GM19455 (cell line): ENCODE measurements at regions not wholly inside any gene's neighbourhood (a gene's known extent, or its start where the extent isn't known, plus 50 kb on each side); places are given as distances from the start of the nearest gene placed in this dataset.
"Not testable (repeated sequence)": the region's sequence is repeated elsewhere in the genome, so short reads cannot be mapped to it uniquely, and the experiment has no call there.

ENCODE experiments used
- ATAC-seq: cut with Tn5 transposase; IDR thresholded peaks from one replicate; pipeline ENCODE4 v1.9.1; 2021; ENCODE audit not compliant: unreplicated experiment

GRCh38 chr2:7145707-7146106 is 228.5 kb downstream of the RNF144A start:
- no peak for ATAC-seq

DNA sequence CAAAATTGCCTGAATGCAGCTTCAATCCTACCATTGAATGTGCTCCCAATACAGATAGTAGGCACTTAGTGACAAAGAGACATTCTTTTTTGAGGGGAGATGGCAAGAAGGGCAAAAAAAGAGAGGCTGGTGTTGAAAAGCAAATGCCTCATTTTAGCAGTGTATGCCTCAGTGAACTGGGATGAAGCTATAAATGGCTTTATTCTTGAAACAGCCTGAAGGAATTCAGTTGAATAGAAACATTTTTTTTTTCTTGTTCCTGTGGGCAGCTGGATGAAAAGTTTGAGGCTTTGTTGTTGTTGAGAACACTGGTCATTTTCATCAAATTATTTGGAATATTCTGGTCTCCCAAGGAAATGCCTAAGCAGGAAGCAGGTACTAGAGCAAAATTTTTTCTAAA is 228.9 kb downstream of the RNF144A start:
- no peak for ATAC-seq

- ATAC-seq = no peak
Observed at GRCh38 chr2:7154656-7155055, 237.4 kb downstream of the RNF144A start.

DNA sequence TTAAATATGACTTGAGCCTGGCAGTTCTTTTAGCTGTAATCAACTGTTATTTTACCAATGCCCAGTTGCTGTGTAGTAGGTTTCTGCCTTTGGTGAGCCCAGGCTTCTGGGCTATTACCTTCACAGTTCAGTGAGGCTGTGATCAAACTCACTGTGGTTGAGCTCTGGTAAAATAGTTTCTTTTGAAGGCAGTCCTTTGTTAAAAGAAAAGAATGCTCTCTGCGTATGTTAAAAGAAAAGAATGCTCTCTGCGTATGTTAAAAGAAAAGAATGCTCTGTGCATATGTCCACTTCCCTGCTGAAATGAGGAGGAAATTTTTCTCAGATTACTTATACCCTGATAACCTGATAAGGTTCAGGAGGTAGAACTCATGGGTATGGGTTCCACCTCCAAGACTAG is 244.3 kb downstream of the RNF144A start:
- no peak for ATAC-seq

DNA sequence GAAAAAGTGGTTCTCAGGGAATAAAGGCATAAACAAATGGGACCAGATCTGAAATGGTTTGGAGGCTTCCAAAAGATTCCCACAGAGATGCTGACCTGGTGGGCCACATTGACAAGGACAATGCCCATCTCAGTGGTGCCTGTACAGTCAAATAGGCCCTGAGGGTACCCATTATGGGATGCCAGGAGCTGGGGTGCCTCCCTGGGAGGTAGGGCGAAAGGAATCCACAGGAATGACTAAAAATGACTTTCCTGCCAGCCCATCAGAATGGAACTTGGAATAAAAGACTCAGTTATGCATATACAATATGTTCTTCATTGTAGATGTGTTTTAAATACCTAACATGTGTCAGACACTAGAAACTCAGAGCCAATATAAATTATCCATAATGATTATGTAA is 248.5 kb downstream of the RNF144A start:
- ATAC-seq = no peak

DNA sequence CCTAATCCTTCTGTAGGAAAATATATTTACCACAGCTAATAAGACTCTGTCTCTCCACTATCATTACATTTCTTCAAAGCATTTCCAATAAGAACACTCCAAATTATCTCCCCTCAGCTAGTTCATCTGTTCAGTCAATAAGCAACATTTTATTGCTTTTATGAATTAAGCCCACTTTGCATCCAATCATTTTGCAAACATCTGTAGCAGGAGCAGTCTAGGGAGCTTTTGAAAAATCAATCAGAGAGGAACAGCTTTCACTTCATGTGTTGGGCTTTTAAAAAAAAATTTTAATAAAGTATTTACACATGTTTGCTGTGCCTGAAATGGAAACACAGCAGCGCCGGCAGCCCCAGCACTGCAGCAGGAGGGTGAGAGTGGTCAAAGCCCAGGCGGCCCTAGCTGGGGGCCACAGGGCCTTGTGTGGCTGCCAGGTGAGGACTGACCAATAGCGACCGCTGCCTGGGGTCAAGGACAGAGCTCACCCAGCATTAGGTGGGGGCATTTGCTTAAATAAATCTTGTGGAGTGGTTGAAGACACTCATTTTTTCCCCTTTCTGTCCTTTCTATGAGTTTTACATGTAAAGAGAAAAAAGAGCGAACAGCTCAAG is 250.7 kb downstream of the RNF144A start:
- ATAC-seq = no peak

DNA sequence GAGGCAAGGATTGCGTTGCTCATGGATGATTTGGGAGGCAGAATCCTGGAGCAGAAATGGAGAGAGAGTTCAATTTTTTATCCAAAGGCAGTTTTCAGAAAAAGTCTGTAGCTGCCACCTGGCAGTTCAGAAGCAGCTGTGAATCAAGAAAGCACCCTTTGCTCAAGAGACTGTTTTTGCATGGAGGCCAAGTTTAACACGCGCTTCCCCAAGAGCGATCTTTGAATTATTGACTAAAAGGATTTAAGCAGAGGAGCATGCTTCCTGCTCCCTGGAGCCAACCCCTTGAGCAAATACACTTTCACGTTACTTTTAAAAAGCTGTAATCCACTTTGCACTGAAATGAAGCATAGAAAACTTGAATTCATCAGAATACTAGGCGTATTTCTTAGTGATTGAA is 252.4 kb downstream of the RNF144A start:
- ATAC-seq = no peak

- ATAC-seq = not testable (repeated sequence)
Observed at GRCh38 chr2:7178996-7179395, 261.8 kb downstream of the RNF144A start.

DNA sequence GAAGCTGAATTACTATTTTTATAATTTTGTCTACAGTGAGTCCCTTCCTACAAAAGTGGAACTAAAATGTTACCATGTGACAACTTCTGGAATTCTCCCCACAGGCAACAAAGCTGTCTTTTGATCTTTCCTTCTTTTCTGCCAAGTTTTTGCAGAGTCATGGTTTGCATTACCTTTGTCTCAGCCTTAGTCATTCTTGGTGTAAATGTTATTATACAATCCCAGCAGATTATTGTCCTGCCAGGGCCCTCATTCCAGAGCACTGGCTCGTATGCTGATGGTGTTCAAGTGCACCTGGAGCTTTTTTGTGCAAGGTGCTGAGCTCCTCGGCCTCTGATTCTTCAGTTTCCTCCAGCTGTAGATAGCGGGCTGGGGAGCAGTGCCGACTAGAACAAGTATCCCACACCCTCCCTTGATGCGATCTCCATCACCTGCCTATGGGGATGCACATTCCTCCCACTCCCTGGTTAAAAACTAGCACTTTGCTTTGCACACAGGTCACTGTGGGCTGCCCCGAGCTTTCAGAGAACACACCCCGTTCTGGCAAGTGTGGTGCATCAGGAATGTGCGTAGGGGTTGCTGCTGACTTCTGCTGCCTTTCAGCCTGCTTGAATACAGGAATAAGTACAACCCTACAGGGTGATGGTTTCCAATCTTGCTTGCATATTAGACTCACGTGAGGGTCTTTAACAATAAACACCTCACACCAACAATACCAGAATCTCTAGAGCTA is 263.6 kb downstream of the RNF144A start:
- no peak for ATAC-seq

DNA sequence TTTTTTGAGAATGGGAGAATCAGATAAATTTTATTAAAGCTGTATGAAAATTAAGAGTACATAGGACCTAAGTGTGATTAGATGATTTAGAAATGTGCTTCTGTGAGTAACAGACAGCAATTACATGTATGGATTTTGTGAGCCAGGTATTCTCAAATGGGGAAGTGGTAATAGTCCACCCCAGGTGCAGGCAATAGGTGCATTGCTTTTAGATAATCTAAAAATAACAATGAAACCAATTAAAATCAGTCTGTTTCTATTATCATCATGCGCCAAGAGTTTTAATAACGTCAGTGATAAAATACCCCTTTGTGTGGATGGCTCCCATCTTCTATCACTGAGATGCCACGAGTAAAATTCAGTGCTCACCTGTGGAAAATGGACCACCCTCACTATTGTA is 265.3 kb downstream of the RNF144A start:
- no peak for ATAC-seq

- ATAC-seq = no peak
Observed at GRCh38 chr2:7189106-7189505, 271.9 kb downstream of the RNF144A start.

- no peak for ATAC-seq
Observed at GRCh38 chr2:7190587-7191324, 273.5 kb downstream of the RNF144A start.

GRCh38 chr2:7191932-7192331 is 274.7 kb downstream of the RNF144A start:
- ATAC-seq = no peak

- ATAC-seq = no peak
Observed at GRCh38 chr2:7193457-7193856, 276.2 kb downstream of the RNF144A start.

DNA sequence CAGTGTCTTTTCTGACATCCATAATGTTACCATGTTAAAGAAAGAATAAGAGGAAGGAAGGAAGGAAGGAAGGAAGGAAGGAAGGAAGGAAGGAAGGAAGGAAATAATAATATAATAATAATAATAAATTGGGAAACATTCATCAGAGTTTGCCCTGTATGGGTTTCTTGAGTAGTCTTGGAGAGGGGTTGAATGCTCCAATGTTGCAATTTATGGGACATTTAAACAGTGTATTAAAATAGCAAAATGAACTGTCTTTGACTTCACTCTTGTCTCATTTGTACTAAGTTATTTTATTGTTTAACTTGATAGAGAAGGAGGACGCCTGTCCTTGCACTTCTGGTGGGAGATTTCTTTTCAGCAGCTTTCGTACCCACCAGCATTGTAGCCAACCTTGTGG is 277.7 kb downstream of the RNF144A start:
- no peak for ATAC-seq

DNA sequence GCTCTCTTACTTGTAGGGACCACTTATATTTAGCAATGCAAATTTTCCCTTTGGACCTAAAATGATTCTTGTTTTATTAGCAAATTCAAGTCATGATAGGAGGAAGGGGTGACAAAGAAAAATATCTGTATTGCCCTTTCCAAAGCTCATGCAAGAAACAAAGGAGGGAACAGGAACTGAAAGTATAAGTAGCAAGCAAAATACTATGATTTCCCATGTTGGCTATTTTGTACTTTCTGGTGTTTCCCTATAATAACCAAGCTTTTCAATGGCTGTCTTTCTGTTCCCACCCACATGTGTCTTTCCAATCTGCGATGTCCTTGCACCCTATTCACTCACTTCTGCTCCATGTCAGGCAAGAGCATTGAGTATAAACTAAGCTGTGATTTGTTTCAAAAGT is 279.7 kb downstream of the RNF144A start:
- no peak for ATAC-seq

GRCh38 chr2:7201851-7202250 is 284.6 kb downstream of the RNF144A start:
- ATAC-seq = no peak

GRCh38 chr2:7203056-7203467 is 285.9 kb downstream of the RNF144A start:
- no peak for ATAC-seq

DNA sequence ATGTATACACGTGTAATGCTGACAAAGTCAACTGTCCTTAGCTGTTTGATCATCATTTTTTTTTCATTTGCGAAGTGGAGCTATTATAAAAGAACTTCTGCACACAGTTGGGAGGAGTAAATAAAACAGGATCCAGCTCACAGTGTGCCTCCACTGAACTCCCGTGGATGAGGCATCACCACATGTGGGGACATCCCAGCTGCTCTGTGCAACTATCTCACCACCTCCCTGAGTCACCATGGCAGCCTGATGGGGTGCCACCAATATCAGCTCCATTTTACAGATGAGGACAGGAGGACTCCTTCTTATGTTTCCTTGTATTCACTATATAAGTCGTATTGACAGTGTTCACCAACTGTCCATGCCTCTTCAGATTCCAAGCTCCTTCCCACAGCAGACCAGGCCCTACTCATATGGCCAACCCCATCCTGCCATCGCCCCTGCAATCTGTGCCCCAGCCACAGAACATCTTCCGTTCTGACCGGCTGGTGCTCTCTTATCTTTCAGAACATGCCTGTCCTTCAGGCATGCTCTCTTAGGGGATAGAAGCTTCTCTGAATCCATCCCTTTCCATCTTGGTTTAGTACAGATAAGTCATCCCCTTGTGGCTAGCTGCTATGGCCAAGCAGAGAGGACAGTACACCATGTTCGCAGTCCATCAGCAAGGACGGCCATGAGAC is 288.1 kb downstream of the RNF144A start:
- no peak for ATAC-seq

DNA sequence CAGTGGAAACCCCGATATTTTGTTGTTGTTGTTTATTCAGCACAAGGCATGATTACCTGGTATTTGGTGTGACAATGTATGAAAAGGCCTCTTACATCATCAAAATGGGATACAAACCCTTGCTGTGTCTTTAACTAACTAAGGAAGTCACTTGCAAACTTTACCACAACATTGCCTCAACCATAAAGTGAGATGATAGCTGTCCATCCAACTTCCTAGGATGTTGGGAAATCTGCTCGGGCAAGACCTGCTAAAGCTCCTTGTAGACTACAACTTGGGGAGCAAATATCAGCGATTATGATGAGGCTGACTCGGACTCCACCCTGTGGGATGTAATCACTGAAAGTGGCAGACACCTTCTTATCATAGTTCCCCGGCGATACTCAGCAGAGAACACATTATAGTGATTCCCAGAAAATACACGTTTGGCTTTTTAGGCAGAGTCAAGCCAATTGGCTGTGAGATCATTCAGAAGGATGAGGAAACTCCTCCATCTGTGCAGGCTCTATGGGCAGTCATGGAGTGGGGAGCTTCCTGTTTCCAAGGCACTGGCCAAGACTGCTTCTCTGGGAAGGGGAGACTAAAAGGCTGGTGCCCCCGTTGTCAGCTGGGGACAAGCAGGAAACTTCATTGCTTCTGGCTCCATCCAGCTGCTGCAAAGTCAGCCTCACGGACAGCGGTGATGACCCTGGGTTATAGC is 289.0 kb downstream of the RNF144A start:
- ATAC-seq = no peak

DNA sequence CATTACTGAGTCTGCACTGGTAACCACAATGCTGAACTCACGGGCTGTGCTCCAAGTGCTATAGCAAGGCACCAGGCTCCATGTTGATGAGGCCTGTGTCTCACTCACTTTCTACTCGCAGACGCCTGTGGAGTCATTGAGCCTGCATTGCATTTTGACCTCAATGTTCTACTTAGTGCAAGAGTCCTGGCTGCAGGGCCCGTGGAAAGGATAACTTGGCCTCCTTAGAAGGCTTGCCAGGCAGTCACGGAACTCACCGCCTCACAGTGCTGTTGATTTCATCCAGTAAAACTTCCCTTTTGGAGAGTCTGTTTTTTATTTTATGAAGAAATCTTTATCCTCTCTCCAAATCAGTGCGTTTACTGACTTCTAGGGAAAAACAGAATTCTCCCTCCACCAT is 290.4 kb downstream of the RNF144A start:
- no peak for ATAC-seq
